ENCODE measurements at regions not wholly inside any gene's neighbourhood (a gene's known extent, or its start where the extent isn't known, plus 50 kb on each side); places are given as distances from the start of the nearest gene placed in this dataset.

DNA sequence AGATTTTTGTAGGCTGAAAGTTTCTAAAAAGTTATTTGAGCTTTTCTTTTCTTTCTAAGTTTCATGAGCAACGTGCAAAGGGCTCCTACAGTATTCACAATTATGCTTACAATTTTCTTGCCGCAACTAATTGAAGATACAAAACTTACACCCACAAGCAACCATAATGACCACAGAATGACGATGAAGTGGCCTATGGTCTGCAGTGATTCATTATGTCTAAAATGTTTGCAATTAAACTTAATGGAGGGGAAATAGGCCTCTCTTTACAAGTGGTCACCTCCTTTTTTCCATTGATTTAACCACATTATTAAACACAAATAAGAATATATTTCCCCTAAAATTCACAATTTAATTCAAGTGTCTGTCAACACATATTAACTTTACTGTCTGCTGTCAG, 732.6 kb upstream of the FLRT2 start:
- no peaks in the 10 kb centered on the region for H3K9me3 ChIP-seq
- no peak for TF ChIP-seq POLR2AphosphoS5 (IDR thresholded peaks at IDR 0.05)
- TF ChIP-seq EP300 (IDR thresholded peaks at IDR 0.05): no peak
- no peak for TF ChIP-seq POLR2A (IDR thresholded peaks at IDR 0.05)
- TF ChIP-seq, protein P1, sequence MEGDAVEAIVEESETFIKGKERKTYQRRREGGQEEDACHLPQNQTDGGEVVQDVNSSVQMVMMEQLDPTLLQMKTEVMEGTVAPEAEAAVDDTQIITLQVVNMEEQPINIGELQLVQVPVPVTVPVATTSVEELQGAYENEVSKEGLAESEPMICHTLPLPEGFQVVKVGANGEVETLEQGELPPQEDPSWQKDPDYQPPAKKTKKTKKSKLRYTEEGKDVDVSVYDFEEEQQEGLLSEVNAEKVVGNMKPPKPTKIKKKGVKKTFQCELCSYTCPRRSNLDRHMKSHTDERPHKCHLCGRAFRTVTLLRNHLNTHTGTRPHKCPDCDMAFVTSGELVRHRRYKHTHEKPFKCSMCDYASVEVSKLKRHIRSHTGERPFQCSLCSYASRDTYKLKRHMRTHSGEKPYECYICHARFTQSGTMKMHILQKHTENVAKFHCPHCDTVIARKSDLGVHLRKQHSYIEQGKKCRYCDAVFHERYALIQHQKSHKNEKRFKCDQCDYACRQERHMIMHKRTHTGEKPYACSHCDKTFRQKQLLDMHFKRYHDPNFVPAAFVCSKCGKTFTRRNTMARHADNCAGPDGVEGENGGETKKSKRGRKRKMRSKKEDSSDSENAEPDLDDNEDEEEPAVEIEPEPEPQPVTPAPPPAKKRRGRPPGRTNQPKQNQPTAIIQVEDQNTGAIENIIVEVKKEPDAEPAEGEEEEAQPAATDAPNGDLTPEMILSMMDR (IDR thresholded peaks at IDR 0.05): no peak
- no peak overlapping the region for H3K27ac ChIP-seq
- H3K27me3 ChIP-seq: no peaks in the 10 kb centered on the region
- WGBS: 89% methylated on average over 3 of the region's 3 CpGs
- no peak for DNase-seq (ENCODE audit: low spot score in 2 of 2)
- H3K4me1 ChIP-seq: no peaks in the 10 kb centered on the region
- no peaks in the 10 kb centered on the region for H3K36me3 ChIP-seq
- no peak overlapping the region for H3K4me3 ChIP-seq

DNA sequence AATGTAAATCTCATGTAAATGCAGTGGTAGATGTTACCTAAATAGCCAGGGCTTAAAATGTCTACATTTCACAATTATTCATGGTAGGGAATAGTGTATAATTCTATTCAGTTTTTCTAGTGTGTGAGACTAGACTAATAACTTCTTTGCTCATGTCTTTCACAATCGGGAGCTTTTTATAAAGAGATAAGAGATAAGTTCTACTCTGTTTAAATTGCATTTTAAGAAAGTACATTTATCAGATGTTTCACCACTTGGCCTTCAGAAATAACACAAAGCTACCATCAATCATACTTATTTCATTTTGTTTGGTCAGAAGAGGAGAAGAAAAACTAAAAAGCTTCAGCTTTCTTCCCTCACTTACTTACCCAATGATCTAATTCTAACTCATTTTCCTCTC, 725.5 kb upstream of the FLRT2 start:
- H3K9me3 ChIP-seq: no peaks in the 10 kb centered on the region
- H3K27me3 ChIP-seq: no peaks in the 10 kb centered on the region
- no peaks in the 10 kb centered on the region for H3K4me1 ChIP-seq
- 53% methylated on average over 1 of the region's 1 CpG for WGBS
- TF ChIP-seq POLR2AphosphoS5 (IDR thresholded peaks at IDR 0.05) (no peak), EP300 (IDR thresholded peaks at IDR 0.05) (no peak)
- no peak overlapping the region for H3K4me3 ChIP-seq
- no peak for DNase-seq (ENCODE audit: low spot score in 2 of 2)
- H3K27ac ChIP-seq: no peak overlapping the region
- H3K36me3 ChIP-seq: no peaks in the 10 kb centered on the region

DNA sequence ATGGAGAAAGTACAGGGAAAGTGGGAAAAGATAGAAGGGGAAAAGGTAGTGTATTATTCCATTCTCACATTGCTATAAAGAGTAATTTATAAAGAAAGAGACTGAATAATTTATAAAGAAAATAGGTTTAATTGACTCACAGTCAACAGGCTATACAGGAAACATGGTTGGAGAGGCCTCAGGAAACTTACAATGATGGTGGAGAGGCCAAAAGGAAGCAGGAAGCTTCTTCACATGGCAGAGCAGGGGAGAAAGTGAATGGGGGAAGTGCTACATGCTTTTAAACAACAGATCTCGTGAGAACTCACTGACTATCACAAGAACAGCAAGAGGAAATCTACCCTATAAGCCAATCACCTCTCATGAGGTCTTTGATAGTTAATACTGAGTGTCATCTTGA, 725.0 kb upstream of the FLRT2 start:
- 68% methylated on average over 1 of the region's 1 CpG for WGBS
- Histone ChIP-seq H3K27me3 (no peaks in the 10 kb centered on the region), H3K4me3 (no peak overlapping the region), H3K27ac (no peak overlapping the region), H3K36me3 (no peaks in the 10 kb centered on the region), H3K9me3 (no peaks in the 10 kb centered on the region), H3K4me1 (no peaks in the 10 kb centered on the region)
- no peak for TF ChIP-seq POLR2AphosphoS5 (IDR thresholded peaks at IDR 0.05)
- TF ChIP-seq POLR2A (IDR thresholded peaks at IDR 0.05): no peak
- no peak for TF ChIP-seq EP300 (IDR thresholded peaks at IDR 0.05)
- no peak for DNase-seq (ENCODE audit: low spot score in 2 of 2)

DNA sequence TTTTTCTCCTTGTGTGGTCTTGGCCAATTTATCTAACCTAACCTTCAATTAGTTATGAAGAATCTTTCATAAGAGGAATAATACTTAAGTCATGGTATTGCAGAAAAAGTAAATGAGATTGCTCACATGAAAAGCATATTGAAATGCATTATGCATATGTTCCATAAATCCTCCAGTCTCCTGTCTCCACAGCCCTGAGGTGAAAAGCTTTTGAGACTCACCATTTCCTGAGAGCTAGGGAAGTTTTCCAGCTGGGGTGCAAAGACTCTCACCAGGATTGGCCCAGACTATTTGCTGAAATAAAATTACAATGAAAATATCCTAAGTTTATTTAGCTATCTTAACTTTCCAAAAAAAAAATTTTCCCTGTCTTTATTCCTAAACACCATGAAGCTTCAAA, 723.8 kb upstream of the FLRT2 start:
- DNase-seq (ENCODE audit: low spot score in 2 of 2): no peak
- Histone ChIP-seq H3K9me3 (no peaks in the 10 kb centered on the region), H3K36me3 (no peaks in the 10 kb centered on the region), H3K27me3 (no peaks in the 10 kb centered on the region), H3K4me1 (no peaks in the 10 kb centered on the region), H3K4me3 (no peak overlapping the region), H3K27ac (no peak overlapping the region)
- TF ChIP-seq POLR2AphosphoS5 (IDR thresholded peaks at IDR 0.05) (no peak), EP300 (IDR thresholded peaks at IDR 0.05) (no peak)

DNA sequence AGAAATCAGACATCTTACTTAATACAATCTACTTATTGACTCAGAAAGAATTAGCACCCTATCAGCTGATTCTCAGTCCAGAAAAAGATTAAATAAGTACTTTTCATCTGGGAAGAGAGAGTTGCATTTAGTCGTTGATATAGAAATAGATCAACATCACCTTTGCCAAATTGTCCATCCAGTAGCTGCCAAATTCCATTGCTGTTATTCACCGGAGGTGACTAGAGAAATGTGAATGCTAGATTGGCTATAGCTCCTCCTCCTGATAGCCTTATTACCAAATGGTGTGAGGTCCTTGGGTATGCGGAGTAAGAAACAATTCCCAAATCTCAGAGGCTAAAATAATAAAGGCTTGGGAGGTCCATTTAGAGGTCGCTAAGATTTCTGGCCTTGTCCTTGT, 723.3 kb upstream of the FLRT2 start:
- H3K27ac ChIP-seq: no peak overlapping the region
- DNase-seq (ENCODE audit: low spot score in 2 of 2): no peak
- 66% methylated on average over 4 of the region's 4 CpGs for WGBS
- no peak overlapping the region for H3K4me3 ChIP-seq
- H3K27me3 ChIP-seq: no peaks in the 10 kb centered on the region
- TF ChIP-seq, protein P1 (IDR thresholded peaks at IDR 0.05): no peak
- TF ChIP-seq POLR2AphosphoS5 (IDR thresholded peaks at IDR 0.05): no peak
- H3K36me3 ChIP-seq: no peaks in the 10 kb centered on the region
- H3K4me1 ChIP-seq: no peaks in the 10 kb centered on the region
- H3K9me3 ChIP-seq: no peaks in the 10 kb centered on the region

DNA sequence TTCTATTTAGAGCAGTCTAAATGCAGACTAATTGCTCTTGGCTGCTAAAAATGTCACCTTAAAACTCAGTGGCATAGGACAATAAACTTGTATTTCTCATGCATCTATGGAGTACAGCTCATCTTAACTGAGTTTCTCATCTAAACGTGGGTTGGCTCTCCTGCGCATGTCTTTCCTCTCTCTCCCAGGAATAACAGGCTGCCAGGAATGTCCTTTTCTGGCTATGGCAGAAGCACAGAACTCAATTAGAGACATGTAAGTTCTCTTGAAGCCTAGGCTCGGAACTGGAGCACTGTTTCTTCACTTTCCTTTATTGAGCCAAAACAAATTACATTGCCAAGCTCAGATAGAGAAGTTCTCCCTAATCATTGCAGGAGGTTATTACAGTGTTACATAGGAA, 722.3 kb upstream of the FLRT2 start:
- no peak overlapping the region for H3K4me3 ChIP-seq
- no peaks in the 10 kb centered on the region for H3K4me1 ChIP-seq
- H3K9me3 ChIP-seq: no peaks in the 10 kb centered on the region
- TF ChIP-seq, protein P1 (IDR thresholded peaks at IDR 0.05): no peak
- H3K27ac ChIP-seq: no peak overlapping the region
- H3K36me3 ChIP-seq: no peaks in the 10 kb centered on the region
- H3K27me3 ChIP-seq: no peaks in the 10 kb centered on the region
- 26% methylated on average over 3 of the region's 3 CpGs for WGBS
- no peak for DNase-seq (ENCODE audit: low spot score in 2 of 2)

DNA sequence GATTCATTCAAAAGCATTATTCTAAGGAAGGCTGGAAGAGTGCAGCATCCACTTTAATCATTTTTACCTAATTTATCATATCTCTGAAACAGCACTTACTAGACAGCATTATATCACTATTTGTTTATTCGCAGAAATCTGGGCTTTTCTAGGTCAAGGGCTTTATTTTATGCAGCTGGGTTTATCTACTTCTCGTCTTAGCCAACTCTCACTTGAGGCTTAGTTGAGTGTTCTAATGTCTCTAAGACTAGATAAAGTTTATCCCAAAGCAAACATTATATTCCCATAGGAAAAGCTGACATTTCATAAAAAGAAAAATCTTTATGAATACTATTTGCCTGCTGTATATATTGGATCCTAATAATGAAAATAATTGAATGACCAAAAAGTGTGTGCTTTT, 720.8 kb upstream of the FLRT2 start:
- no peak for DNase-seq (ENCODE audit: low spot score in 2 of 2)
- WGBS: 64% methylated on average over 2 of the region's 2 CpGs
- TF ChIP-seq POLR2AphosphoS5 (IDR thresholded peaks at IDR 0.05) (no peak), POLR2A (IDR thresholded peaks at IDR 0.05) (no peak), EP300 (IDR thresholded peaks at IDR 0.05) (no peak)
- TF ChIP-seq, protein P1 (IDR thresholded peaks at IDR 0.05): no peak
- no peaks in the 10 kb centered on the region for H3K9me3 ChIP-seq
- no peak overlapping the region for H3K27ac ChIP-seq
- H3K27me3 ChIP-seq: no peaks in the 10 kb centered on the region
- H3K4me1 ChIP-seq: no peaks in the 10 kb centered on the region
- no peak overlapping the region for H3K4me3 ChIP-seq
- H3K36me3 ChIP-seq: no peaks in the 10 kb centered on the region
